HUES64 (cell line): ENCODE measurements at regions not wholly inside any gene's neighbourhood (a gene's known extent, or its start where the extent isn't known, plus 50 kb on each side); places are given as distances from the start of the nearest gene placed in this dataset.

Source experiments
- H3K27ac ChIP-seq: 2 replicates; pipeline ENCODE4 v1.7.0; 2013; ENCODE audit warnings: low read depth, low read length, inconsistent platforms
- H3K27me3 ChIP-seq: 2 replicates; pipeline ENCODE4 v1.6.1; 2013; ENCODE audit warnings: mild to moderate bottlenecking, low read length; ENCODE audit not compliant: insufficient read depth
- H3K36me3 ChIP-seq: 2 replicates; pipeline ENCODE4 v1.6.1; 2013; ENCODE audit warnings: mild to moderate bottlenecking, low read length; ENCODE audit not compliant: insufficient read depth
- H3K4me1 ChIP-seq: 2 replicates; pipeline ENCODE4 v1.6.1; 2013; ENCODE audit warnings: mild to moderate bottlenecking, low read length, moderate library complexity; ENCODE audit not compliant: insufficient read depth
- H3K4me3 ChIP-seq: 2 replicates; pipeline ENCODE4 v1.5.1; 2013; ENCODE audit warnings: mild to moderate bottlenecking, low read length, moderate library complexity
- H3K9ac ChIP-seq: 2 replicates; pipeline ENCODE4 v1.6.1; 2013; ENCODE audit warnings: mild to moderate bottlenecking, low read depth, low read length
- H3K9me3 ChIP-seq: 2 replicates; pipeline ENCODE4 v1.6.1; 2013; ENCODE audit warnings: low read depth, low read length; ENCODE audit not compliant: insufficient read depth
- WGBS: fragments of 150-250, 120-280 bp; methylation state at CpG from one replicate; pipeline ENCODE4 v1.1.7; 2013; ENCODE audit warnings: missing lambda C conversion rate; 5-methylcytosine and 5-hydroxymethylcytosine counted together

DNA sequence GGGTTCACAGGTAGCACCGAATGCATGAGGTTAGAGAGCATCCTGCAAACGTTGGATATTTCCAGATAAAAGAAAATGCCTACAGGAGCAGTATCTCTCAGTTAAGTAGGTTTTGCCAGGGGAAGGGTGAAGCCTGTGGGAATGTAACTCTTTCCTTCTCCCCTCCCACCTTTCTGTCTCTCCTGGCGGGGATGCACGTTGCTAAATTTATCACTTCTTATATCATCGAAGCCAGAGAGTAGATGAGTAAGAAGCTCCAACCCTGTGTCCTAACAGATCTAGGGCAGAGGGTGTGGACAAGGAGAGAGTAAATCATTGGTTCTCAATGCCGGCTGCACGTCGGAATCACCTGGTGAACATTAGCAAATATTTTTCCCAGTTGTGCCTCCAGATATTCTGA is 457.5 kb downstream of the ENC1 start:
- Histone ChIP-seq H3K9me3 (no peaks in the 10 kb centered on the region), H3K36me3 (no peaks in the 10 kb centered on the region), H3K4me3 (no peak overlapping the region), H3K27me3 (no peaks in the 10 kb centered on the region), H3K9ac (no peak overlapping the region), H3K27ac (no peak overlapping the region), H3K4me1 (peaks cover 5% of the 10 kb centered on the region; the same call in 1 of the 2 replicates)
- 91% methylated on average over 8 of the region's 8 CpGs for WGBS

- H3K36me3 ChIP-seq = no peaks in the 10 kb centered on the region
- H3K4me3 ChIP-seq = no peak overlapping the region
- no peaks in the 10 kb centered on the region for H3K27me3 ChIP-seq
- H3K27ac ChIP-seq = no peak overlapping the region
- no peak overlapping the region for H3K9ac ChIP-seq
- WGBS = 79% methylated on average over 6 of the region's 6 CpGs
- no peaks in the 10 kb centered on the region for H3K9me3 ChIP-seq
- H3K4me1 ChIP-seq = peaks cover 5% of the 10 kb centered on the region; the same call in 1 of the 2 replicates
Observed at GRCh38 chr5:74182603-74183002, 457.9 kb downstream of the ENC1 start.

DNA sequence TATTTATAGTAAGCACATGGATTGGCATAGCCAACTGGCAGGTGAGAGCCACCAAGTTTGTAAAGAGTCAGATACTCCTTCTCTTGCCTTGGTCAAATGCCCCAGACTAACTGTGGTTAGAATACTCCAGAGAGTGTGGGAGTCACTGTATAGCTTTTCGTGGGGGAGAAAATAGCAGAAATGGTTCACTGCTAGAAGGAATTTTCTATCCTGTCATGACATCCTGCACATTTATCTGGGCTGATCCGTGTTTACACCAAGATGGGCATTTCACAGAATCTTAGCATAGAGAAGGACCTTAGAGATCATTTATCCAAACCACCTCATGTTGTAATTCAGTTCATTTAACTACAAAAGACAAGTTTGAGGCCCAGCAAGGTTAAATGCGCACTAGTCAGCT is 460.8 kb downstream of the ENC1 start:
- H3K4me1 ChIP-seq = no peaks in the 10 kb centered on the region
- no peaks in the 10 kb centered on the region for H3K27me3 ChIP-seq
- no peak overlapping the region for H3K4me3 ChIP-seq
- 97% methylated on average over 3 of the region's 3 CpGs for WGBS
- H3K27ac ChIP-seq = no peak overlapping the region
- H3K9me3 ChIP-seq = no peaks in the 10 kb centered on the region
- no peaks in the 10 kb centered on the region for H3K36me3 ChIP-seq
- H3K9ac ChIP-seq = no peak overlapping the region

DNA sequence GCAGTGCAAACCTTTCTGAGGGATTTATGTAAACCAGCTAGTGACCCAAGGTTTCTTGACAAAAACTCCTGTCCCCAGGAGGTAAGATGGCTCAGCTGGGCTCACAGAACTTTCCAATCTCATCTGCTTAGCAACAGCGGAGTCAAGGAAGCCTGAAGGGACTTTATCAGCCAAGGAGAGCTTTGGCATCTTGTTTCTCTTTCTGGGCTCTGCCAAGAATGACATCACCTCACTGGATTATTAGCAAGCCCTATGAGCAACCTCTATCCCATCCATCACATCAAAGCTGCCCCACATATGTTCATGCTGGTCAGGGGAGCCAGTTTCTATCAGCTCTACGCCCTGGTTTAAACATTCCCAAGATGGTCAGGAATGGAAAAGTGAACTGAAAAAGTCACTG is 461.3 kb downstream of the ENC1 start:
- Histone ChIP-seq H3K9ac (no peak overlapping the region), H3K9me3 (no peaks in the 10 kb centered on the region), H3K27ac (no peak overlapping the region), H3K4me1 (no peaks in the 10 kb centered on the region), H3K36me3 (no peaks in the 10 kb centered on the region), H3K4me3 (no peak overlapping the region), H3K27me3 (no peaks in the 10 kb centered on the region)
- 89% methylated on average over 2 of the region's 2 CpGs for WGBS

- WGBS = 99% methylated on average over 3 of the region's 3 CpGs
- Histone ChIP-seq H3K9me3 (no peaks in the 10 kb centered on the region), H3K4me1 (peaks cover 8% of the 10 kb centered on the region; the same call in 1 of the 2 replicates), H3K27me3 (no peaks in the 10 kb centered on the region), H3K4me3 (no peak overlapping the region), H3K9ac (no peak overlapping the region), H3K36me3 (no peaks in the 10 kb centered on the region), H3K27ac (no peak overlapping the region)
Observed at GRCh38 chr5:74177961-74178360, 462.6 kb downstream of the ENC1 start.

DNA sequence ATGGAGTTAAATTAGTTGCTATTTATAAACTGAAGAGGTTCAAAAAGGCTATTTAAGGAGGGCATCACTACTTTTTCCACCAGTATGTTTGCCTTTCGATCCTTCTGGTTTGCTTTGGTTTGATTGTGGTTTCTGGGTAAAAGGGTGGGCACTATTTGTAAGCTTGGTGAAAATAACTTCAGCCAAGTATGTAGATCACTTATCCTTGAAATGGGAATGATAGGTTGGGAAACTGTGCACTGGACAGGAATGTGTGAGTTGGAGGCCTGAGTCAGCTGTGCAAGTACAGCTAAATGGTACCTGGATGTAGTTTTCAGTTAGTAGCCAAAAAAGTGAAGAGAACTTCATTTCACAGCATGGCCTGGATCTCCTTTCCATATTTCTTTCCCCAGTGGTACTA is 466.2 kb downstream of the ENC1 start:
- Histone ChIP-seq H3K27ac (no peak overlapping the region), H3K27me3 (no peaks in the 10 kb centered on the region), H3K4me3 (no peak overlapping the region), H3K36me3 (no peaks in the 10 kb centered on the region), H3K9me3 (no peaks in the 10 kb centered on the region), H3K9ac (no peak overlapping the region), H3K4me1 (peaks cover 9% of the 10 kb centered on the region; the same call in 1 of the 2 replicates)
- WGBS = 100% methylated on average over 1 of the region's 1 CpG

DNA sequence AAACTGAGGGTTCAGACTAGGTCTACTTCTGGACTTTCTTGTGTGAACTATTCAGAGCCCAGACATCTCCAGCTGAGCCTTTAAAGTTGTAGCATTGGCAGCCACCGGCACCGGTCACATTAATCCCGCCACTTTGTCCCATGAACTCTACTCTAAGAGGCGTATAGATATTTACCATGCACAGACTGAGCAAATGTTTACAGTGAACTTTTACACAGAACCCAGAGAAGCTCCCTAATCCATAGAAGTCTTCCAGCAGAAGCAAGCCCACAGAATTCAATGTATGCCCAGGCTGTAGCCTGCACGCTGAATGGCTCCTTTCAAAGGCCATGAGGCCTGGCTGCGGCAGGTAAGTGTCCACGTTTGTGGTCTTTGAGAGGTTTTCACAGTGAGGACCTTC is 466.9 kb downstream of the ENC1 start:
- no peaks in the 10 kb centered on the region for H3K36me3 ChIP-seq
- no peak overlapping the region for H3K27ac ChIP-seq
- H3K4me1 ChIP-seq = peaks cover 9% of the 10 kb centered on the region; the same call in 1 of the 2 replicates
- H3K9me3 ChIP-seq = no peaks in the 10 kb centered on the region
- no peak overlapping the region for H3K4me3 ChIP-seq
- 92% methylated on average over 7 of the region's 7 CpGs for WGBS
- no peak overlapping the region for H3K9ac ChIP-seq
- H3K27me3 ChIP-seq = no peaks in the 10 kb centered on the region

- H3K9me3 ChIP-seq = no peaks in the 10 kb centered on the region
- H3K9ac ChIP-seq = no peak overlapping the region
- peaks cover 9% of the 10 kb centered on the region; the same call in 1 of the 2 replicates for H3K4me1 ChIP-seq
- H3K4me3 ChIP-seq = no peak overlapping the region
- H3K27me3 ChIP-seq = no peaks in the 10 kb centered on the region
- H3K36me3 ChIP-seq = no peaks in the 10 kb centered on the region
- H3K27ac ChIP-seq = no peak overlapping the region
- WGBS = 51% methylated on average over 7 of the region's 7 CpGs
Observed at GRCh38 chr5:74173241-74173640, 467.3 kb downstream of the ENC1 start.

DNA sequence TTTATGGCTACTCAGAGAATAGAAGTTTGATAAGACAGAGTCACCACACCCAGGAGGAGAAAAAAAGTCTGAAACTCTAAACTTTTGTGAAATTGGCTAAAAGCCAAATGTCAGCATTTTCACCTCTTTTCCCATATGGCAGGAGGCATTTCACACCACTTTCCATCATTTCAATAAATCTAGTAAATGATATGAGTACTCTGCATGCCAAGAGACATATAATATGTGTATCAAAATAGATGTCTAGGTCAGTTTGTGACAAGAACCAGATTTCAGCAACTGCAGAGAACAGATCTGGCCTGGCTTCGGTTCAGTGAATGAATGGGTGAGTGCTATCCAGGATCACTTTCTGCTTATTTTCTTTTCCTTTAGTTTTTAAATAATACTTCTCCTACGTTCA is 470.8 kb downstream of the ENC1 start:
- Histone ChIP-seq H3K36me3 (no peaks in the 10 kb centered on the region), H3K9ac (no peak overlapping the region), H3K4me1 (peaks cover 9% of the 10 kb centered on the region; the same call in 1 of the 2 replicates), H3K4me3 (no peak overlapping the region), H3K9me3 (no peaks in the 10 kb centered on the region), H3K27ac (no peak overlapping the region), H3K27me3 (no peaks in the 10 kb centered on the region)
- 96% methylated on average over 2 of the region's 2 CpGs for WGBS

DNA sequence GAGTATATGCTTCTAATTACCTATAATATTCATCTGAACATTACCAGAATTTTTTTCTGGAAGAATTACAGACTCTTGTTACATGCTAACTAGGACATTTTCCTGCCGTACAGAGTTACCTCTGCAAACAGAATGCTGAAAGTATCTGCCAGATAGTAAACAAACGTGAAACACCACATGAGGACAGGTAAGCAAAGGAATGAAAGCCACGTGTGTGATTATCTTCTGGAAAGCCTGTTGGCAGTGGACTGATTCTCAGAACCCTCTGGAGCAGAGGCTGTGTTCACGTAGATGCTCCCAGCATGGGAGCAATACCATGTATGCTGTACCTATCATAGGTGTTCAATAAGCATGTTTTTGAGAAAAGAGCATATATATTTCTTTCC is 472.6 kb downstream of the ENC1 start:
- no peaks in the 10 kb centered on the region for H3K36me3 ChIP-seq
- 0 out of 2 replicates have a peak, but pooled peaks cover 1% of the 10 kb centered on the region for H3K4me1 ChIP-seq
- WGBS = 92% methylated on average over 4 of the region's 4 CpGs
- no peak overlapping the region for H3K9ac ChIP-seq
- H3K27ac ChIP-seq = no peak overlapping the region
- no peaks in the 10 kb centered on the region for H3K27me3 ChIP-seq
- H3K4me3 ChIP-seq = no peak overlapping the region
- H3K9me3 ChIP-seq = no peaks in the 10 kb centered on the region

- no peak overlapping the region for H3K27ac ChIP-seq
- no peak overlapping the region for H3K4me3 ChIP-seq
- no peaks in the 10 kb centered on the region for H3K4me1 ChIP-seq
- H3K9ac ChIP-seq = no peak overlapping the region
- H3K36me3 ChIP-seq = no peaks in the 10 kb centered on the region
- 95% methylated on average over 5 of the region's 6 CpGs for WGBS
- H3K27me3 ChIP-seq = no peaks in the 10 kb centered on the region
- no peaks in the 10 kb centered on the region for H3K9me3 ChIP-seq
Observed at GRCh38 chr5:74167206-74167929, 473.2 kb downstream of the ENC1 start.

DNA sequence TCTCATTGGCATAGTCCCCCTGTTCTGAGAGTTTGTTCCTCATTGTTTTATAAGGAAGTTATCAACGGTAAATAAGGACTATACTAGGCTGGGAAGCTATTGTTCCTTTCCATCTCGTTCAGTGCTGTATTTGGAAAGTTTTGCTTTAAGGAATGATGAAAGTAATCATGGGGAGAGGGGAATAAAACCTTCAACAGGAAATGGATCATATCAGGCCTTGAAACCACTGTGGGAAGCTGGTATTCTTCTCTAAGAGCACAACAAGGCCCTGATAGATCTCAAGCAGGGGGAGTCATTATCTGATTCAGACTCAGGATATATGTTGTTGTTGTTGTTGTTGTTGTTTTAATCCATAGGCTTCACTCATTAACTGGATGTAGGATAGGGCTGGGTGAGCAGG is 474.5 kb downstream of the ENC1 start:
- Histone ChIP-seq H3K27ac (no peak overlapping the region), H3K9me3 (no peaks in the 10 kb centered on the region), H3K27me3 (no peaks in the 10 kb centered on the region), H3K4me3 (no peak overlapping the region), H3K9ac (no peak overlapping the region), H3K36me3 (no peaks in the 10 kb centered on the region), H3K4me1 (no peaks in the 10 kb centered on the region)
- 95% methylated on average over 2 of the region's 2 CpGs for WGBS
